Mesodermal cell (in vitro differentiated cells): ENCODE measurements at regions not wholly inside any gene's neighbourhood (a gene's known extent, or its start where the extent isn't known, plus 50 kb on each side); places are given as distances from the start of the nearest gene placed in this dataset.

Source experiments
- H3K27ac ChIP-seq: 2 replicates; pipeline ENCODE4 v1.7.0; 2013; ENCODE audit warnings: mild to moderate bottlenecking, low read depth, low read length, moderate library complexity; ENCODE audit not compliant: severe bottlenecking
- H3K36me3 ChIP-seq: 2 replicates; pipeline ENCODE4 v1.7.1; 2013; ENCODE audit warnings: mild to moderate bottlenecking, low read length, moderate library complexity; ENCODE audit not compliant: control insufficient read depth, insufficient read depth
- H3K4me1 ChIP-seq: one replicate; pipeline ENCODE4 v1.7.1; 2013; ENCODE audit warnings: mild to moderate bottlenecking, low read length; ENCODE audit not compliant: insufficient read depth, control insufficient read depth, poor library complexity, severe bottlenecking
- H3K4me3 ChIP-seq: 2 replicates; pipeline ENCODE4 v1.7.0; 2013; ENCODE audit warnings: low read length, control low read depth, mild to moderate bottlenecking; ENCODE audit not compliant: insufficient read depth, poor library complexity, severe bottlenecking; ENCODE audit errors: extremely low read depth
- H3K9me3 ChIP-seq: 2 replicates; pipeline ENCODE4 v1.7.1; 2013; ENCODE audit warnings: mild to moderate bottlenecking, low read length, moderate library complexity; ENCODE audit not compliant: control insufficient read depth
- WGBS, 2 experiments: methylation state at CpG; one replicate each; pipeline ENCODE4 v1.1.5; 2013; ENCODE audit warnings: missing lambda C conversion rate in 2 of 2; ENCODE audit not compliant: insufficient coverage in 2 of 2; 5-methylcytosine and 5-hydroxymethylcytosine counted together

DNA sequence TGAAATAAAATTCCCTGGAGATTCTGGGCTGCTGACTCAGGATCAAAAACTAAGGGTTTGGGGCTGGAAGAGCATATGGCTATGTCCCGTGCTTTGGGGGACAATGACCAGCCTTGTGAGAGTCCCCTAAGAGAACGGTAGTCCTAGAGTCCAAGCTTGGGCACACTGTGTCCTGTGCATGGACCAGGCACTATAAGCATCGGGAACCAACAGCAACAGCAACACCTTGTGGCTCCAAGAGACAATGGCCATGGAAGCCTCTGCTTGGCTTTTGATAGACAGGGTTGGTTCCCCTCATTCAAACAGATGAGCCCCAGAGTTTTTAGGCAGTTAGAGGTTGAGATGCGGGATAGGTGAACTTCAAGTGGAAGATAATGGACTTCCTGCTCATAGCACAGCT is 294.4 kb upstream of the CHAC2 start:
- Histone ChIP-seq H3K4me1 (no peaks in the 10 kb centered on the region), H3K9me3 (no peaks in the 10 kb centered on the region), H3K27ac (no peak overlapping the region), H3K4me3 (no peak overlapping the region), H3K36me3 (no peaks in the 10 kb centered on the region)
- 80 to 87% methylated on average over 3 of the region's 4 CpGs for WGBS, 2 experiments

- H3K9me3 ChIP-seq = no peaks in the 10 kb centered on the region
- H3K36me3 ChIP-seq = no peaks in the 10 kb centered on the region
- H3K27ac ChIP-seq = no peak overlapping the region
- no peak overlapping the region for H3K4me3 ChIP-seq
- no peaks in the 10 kb centered on the region for H3K4me1 ChIP-seq
- WGBS, 2 experiments = 90 to 91% methylated on average over 3 to 4 of the region's 4 CpGs
Measured at GRCh38 chr2:53467467-53468180, 300.0 kb upstream of the CHAC2 start.

DNA sequence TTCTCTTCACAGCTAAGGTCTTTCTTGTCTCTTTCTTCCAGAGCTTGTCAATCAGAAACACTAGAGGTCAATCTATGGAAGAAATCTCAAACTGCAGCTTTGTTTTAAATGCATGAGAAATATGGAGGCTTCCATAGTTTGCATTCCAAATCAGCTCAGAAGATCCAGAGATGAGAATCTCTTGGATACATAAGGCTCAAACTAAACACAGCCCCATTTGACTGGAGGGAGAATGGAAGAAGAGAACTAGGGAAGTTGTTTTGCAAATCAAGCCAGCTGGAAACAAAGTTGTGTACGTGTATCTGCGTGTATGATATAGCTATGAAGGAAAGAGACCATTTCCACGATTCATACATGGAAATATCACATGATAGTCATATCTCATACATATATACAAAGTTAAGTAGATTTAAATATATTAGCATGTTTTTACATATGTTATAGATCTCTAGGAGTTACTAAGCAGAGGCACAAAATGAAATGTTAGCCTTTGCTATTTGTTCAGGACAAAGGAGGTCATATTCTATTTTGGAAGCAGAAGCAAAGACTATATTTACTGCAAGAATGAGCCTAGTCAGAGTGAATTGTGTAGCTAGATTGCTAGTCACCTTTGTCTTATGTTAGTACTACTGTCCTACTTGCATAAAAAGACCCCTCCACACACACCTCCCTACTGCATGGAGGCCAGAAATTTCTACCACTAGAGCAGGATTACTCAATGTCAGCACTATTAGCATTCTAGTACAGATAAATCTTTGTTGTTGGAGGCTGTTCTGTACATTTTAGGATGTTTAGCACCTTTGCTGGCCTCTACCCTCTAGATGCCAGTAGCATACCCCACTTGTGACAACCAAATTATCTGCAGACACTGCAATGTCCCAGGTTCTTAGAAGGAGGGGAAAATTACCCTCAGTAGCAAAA is 303.5 kb upstream of the CHAC2 start:
- H3K4me1 ChIP-seq = no peaks in the 10 kb centered on the region
- no peak overlapping the region for H3K4me3 ChIP-seq
- no peaks in the 10 kb centered on the region for H3K36me3 ChIP-seq
- H3K27ac ChIP-seq = no peak overlapping the region
- no peaks in the 10 kb centered on the region for H3K9me3 ChIP-seq
- no CpG with 5 or more reads among the region's 3 CpGs for WGBS, 2 experiments

- WGBS, 2 experiments = 92 to 95% methylated on average over 2 to 4 of the region's 6 CpGs
- Histone ChIP-seq H3K36me3 (no peaks in the 10 kb centered on the region), H3K27ac (no peak overlapping the region), H3K9me3 (no peaks in the 10 kb centered on the region), H3K4me1 (no peaks in the 10 kb centered on the region), H3K4me3 (no peak overlapping the region)
Measured at GRCh38 chr2:53460937-53461336, 306.7 kb upstream of the CHAC2 start.

DNA sequence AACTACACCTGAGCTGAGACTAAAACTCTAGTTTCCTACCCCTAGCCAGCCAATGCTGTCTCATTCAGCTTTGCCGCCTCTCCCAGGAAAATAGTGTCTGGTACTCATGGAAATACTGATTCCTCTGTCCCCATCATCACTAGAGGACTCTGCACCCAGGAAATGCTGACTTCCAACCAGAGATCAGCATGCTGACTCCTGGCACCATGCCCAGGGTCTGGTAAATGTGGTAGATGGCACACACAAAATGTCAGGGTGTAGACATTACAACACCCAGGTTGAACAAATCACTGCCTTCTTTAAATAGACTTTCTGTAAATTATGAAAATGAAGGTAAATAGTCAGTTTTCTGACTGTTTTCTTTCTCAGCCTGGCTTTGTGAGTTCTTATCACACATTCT is 307.3 kb upstream of the CHAC2 start:
- WGBS, 2 experiments = 100% methylated on average over 1 of the region's 1 CpG
- H3K4me1 ChIP-seq = no peaks in the 10 kb centered on the region
- no peaks in the 10 kb centered on the region for H3K36me3 ChIP-seq
- no peaks in the 10 kb centered on the region for H3K9me3 ChIP-seq
- H3K4me3 ChIP-seq = no peak overlapping the region
- no peak overlapping the region for H3K27ac ChIP-seq

DNA sequence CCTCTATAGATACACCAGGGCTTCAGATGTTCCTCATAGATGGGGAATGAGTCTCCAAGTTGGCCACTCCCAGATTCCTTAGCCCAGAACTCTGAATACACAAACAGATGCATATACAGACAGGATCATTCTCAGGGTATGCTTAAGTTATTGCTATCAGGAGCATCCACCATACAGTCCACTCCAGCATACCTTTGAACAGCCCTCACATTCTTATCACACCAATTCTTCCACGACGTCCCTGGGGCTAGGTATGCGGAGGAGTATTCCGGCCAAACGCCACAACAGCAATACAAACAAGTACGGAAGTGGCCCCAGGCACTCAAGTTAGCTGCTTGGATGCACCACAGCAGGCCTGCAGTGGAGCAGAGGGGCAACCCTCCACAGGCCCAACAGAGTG is 312.5 kb upstream of the CHAC2 start:
- Histone ChIP-seq H3K4me1 (no peaks in the 10 kb centered on the region), H3K27ac (no peak overlapping the region), H3K9me3 (no peaks in the 10 kb centered on the region), H3K4me3 (no peak overlapping the region), H3K36me3 (no peaks in the 10 kb centered on the region)
- 96 to 97% methylated on average over 6 of the region's 6 CpGs for WGBS, 2 experiments

DNA sequence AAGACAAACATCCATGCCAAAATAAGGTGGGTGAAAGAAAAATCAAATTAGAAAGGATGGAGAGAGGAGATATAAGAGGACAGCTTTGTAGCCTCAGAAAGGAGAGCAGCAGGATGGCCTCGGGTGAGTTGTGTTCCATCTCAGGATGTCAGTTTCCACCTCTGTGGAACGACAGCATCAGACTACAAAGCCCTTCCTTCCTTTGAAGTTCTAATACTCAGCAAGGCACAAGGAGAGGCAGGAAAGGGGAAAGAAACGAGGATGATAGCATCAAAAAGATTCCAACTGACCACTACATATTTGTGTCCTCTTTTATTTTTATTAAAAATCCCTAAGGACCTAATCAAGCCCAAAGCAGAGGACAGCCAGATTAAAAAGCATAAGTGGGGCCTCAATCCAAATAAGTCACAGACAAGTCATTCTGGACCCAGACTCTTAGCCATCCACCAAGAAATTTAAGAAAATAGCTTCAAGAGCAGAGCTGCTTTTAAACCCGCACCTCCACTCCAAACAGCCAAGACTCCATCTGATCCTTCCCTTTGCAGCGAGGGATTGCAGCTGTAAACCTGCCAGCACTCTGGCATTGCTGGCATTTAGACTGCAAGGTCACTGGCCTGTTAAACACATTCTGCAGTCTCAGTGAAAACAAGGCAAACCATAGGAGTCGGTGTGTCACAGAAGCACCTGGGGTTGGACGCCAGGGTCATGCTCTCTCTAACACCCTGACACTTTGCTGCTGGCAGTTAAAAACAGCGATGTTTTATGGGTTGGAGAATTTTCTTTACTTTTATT is 314.5 kb upstream of the CHAC2 start:
- H3K9me3 ChIP-seq = no peaks in the 10 kb centered on the region
- H3K4me1 ChIP-seq = no peaks in the 10 kb centered on the region
- 81 to 85% methylated on average over 4 to 5 of the region's 8 CpGs for WGBS, 2 experiments
- no peak overlapping the region for H3K4me3 ChIP-seq
- H3K36me3 ChIP-seq = no peaks in the 10 kb centered on the region
- no peak overlapping the region for H3K27ac ChIP-seq

GRCh38 chr2:53452400-53452799 is 315.2 kb upstream of the CHAC2 start:
- Histone ChIP-seq H3K4me3 (no peak overlapping the region), H3K36me3 (no peaks in the 10 kb centered on the region), H3K27ac (no peak overlapping the region), H3K4me1 (no peaks in the 10 kb centered on the region), H3K9me3 (no peaks in the 10 kb centered on the region)
- WGBS, 2 experiments = 89% methylated on average over 1 of the region's 1 CpG; no CpG with 5 or more reads in 1 of the 2 experiments

GRCh38 chr2:53450923-53451322 is 316.7 kb upstream of the CHAC2 start:
- no peak overlapping the region for H3K4me3 ChIP-seq
- H3K36me3 ChIP-seq = no peaks in the 10 kb centered on the region
- 85 to 96% methylated on average over 2 to 4 of the region's 4 CpGs for whole genome bisulfite sequencing, 2 experiments
- no peaks in the 10 kb centered on the region for H3K4me1 ChIP-seq
- H3K27ac ChIP-seq = no peak overlapping the region
- H3K9me3 ChIP-seq = no peaks in the 10 kb centered on the region

DNA sequence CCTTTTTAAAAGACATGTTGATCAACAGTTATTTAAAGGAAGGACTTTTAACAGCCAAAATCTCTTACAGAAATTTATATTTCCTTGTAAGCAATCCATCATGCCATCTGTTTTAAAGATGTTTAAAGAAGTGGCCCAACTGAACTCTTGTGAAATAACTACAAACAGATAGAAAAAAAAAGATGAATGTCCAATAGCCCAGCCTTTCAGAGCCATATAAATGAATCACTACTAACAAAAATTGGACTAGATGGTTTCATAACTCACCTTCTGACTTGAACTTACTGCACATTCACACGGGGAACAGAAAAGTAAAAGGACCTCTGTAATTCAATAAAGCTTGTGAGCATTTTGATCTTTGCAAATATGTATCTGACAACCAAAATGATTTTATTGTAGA is 319.0 kb upstream of the CHAC2 start:
- Histone ChIP-seq H3K4me3 (no peak overlapping the region), H3K9me3 (no peaks in the 10 kb centered on the region), H3K36me3 (no peaks in the 10 kb centered on the region), H3K27ac (no peak overlapping the region), H3K4me1 (no peaks in the 10 kb centered on the region)
- WGBS, 2 experiments = 80% methylated on average over 1 of the region's 1 CpG; no CpG with 5 or more reads in 1 of the 2 experiments
